ENCODE measurements at regions not wholly inside any gene's neighbourhood (a gene's known extent, or its start where the extent isn't known, plus 50 kb on each side); places are given as distances from the start of the nearest gene placed in this dataset.

- no peak for DNase-seq (ENCODE audit: low read depth)
- no peak overlapping the region for H3K4me3 ChIP-seq (ENCODE audit: low read depth, low read length)
- no peak for TF ChIP-seq CTCF (IDR thresholded peaks at IDR 0.05; ENCODE audit: insufficient read depth, low read length)
Measured at GRCh38 chr5:73325546-73325945, 123.0 kb downstream of the FOXD1 start.

- no peak overlapping the region for H3K4me3 ChIP-seq (ENCODE audit: low read depth, low read length)
- DNase-seq (ENCODE audit: low read depth), result no peak
- no peak for TF ChIP-seq CTCF (IDR thresholded peaks at IDR 0.05; ENCODE audit: insufficient read depth, low read length)
Measured at GRCh38 chr5:73323466-73323865, 125.1 kb downstream of the FOXD1 start.

- no peak for DNase-seq (ENCODE audit: low read depth)
- TF ChIP-seq CTCF (IDR thresholded peaks at IDR 0.05; ENCODE audit: insufficient read depth, low read length), result no peak
- H3K4me3 ChIP-seq (ENCODE audit: low read depth, low read length), result no peak overlapping the region
Measured at GRCh38 chr5:73322437-73323076, 126.0 kb downstream of the FOXD1 start.

GRCh38 chr5:73321757-73322436 is 126.7 kb downstream of the FOXD1 start:
- H3K4me3 ChIP-seq (ENCODE audit: low read depth, low read length), result no peak overlapping the region
- TF ChIP-seq CTCF (IDR thresholded peaks at IDR 0.05; ENCODE audit: insufficient read depth, low read length), result no peak

GRCh38 chr5:73319036-73319435 is 129.5 kb downstream of the FOXD1 start:
- no peak overlapping the region for H3K4me3 ChIP-seq (ENCODE audit: low read depth, low read length)
- no peak for DNase-seq (ENCODE audit: low read depth)
- no peak for TF ChIP-seq CTCF (IDR thresholded peaks at IDR 0.05; ENCODE audit: insufficient read depth, low read length)

More at GRCh38 chr5:73321757-73322436, 126.7 kb downstream of the FOXD1 start:
- DNase-seq (ENCODE audit: low read depth), result peak; percentile 88

- H3K4me3 ChIP-seq (ENCODE audit: low read depth, low read length), result no peak overlapping the region
- TF ChIP-seq CTCF (IDR thresholded peaks at IDR 0.05; ENCODE audit: insufficient read depth, low read length), result no peak
- DNase-seq (ENCODE audit: low read depth), result peak; percentile 69
Measured at GRCh38 chr5:73318308-73318719, 130.3 kb downstream of the FOXD1 start.

Measured in fibroblast of the aortic adventitia (primary cell).